Muscle of leg (tissue), 3 donors: ENCODE measurements at regions not wholly inside any gene's neighbourhood (a gene's known extent, or its start where the extent isn't known, plus 50 kb on each side); places are given as distances from the start of the nearest gene placed in this dataset.

Experiments used
- DNase-seq: peaks from one replicate; pipeline ENCODE4 v3.0.0; 2013
- H3K27ac ChIP-seq: one replicate; pipeline ENCODE4 v1.5.1; 2013; ENCODE audit warnings: mild to moderate bottlenecking, low read length, control low read depth
- H3K27me3 ChIP-seq: one replicate; pipeline ENCODE4 v1.6.1; 2013; ENCODE audit warnings: low read length; ENCODE audit not compliant: control insufficient read depth, insufficient read depth
- H3K36me3 ChIP-seq: one replicate; pipeline ENCODE4 v1.6.1; 2013; ENCODE audit warnings: low read length; ENCODE audit not compliant: control insufficient read depth, insufficient read depth
- H3K4me1 ChIP-seq: one replicate; pipeline ENCODE4 v1.6.1; 2013; ENCODE audit warnings: low read length; ENCODE audit not compliant: control insufficient read depth, insufficient read depth
- H3K4me3 ChIP-seq: one replicate; pipeline ENCODE4 v1.5.1; 2013; ENCODE audit warnings: low read length, control low read depth
- H3K9me3 ChIP-seq: replicated peaks from 2 replicates; pipeline ENCODE4 v1.6.1; 2013; ENCODE audit warnings: low read depth, low read length; ENCODE audit not compliant: control insufficient read depth
- WGBS: methylation state at CpG from one replicate; pipeline ENCODE4 v1.1.5; 2013; ENCODE audit warnings: missing lambda C conversion rate; ENCODE audit not compliant: insufficient coverage; 5-methylcytosine and 5-hydroxymethylcytosine counted together

DNA sequence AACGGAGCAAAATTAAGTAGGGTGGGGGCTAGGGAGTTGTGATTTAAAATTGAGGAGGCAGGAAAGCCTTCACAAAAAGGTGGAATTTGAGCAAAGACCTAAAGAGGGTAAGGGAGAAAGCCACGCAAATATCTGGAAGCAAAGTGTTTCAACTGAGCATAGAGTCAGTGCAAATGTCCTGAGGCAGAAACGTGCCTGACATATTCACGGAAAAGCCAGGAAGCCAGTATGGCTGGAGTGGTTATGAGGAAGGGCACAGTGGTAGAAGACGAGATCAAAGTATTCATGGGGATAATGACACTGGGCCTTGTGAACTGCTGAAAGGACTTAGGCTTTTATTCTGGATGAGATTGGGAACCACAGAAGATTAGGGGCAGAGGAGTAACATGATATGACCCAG is 268.4 kb downstream of the MAN2A1 start:
- Histone ChIP-seq H3K4me1 (no peaks in the 10 kb centered on the region), H3K27me3 (no peaks in the 10 kb centered on the region), H3K27ac (no peak overlapping the region), H3K36me3 (no peaks in the 10 kb centered on the region), H3K9me3 (no peaks in the 10 kb centered on the region), H3K4me3 (no peak overlapping the region)
- WGBS = 85% methylated on average over 5 of the region's 5 CpGs
- DNase-seq = no peak

- Histone ChIP-seq H3K27me3 (no peaks in the 10 kb centered on the region), H3K36me3 (no peaks in the 10 kb centered on the region), H3K27ac (no peak overlapping the region), H3K4me3 (no peak overlapping the region), H3K4me1 (no peaks in the 10 kb centered on the region), H3K9me3 (no peaks in the 10 kb centered on the region)
- no CpG with 5 or more reads among the region's 1 CpG for WGBS
- no peak for DNase-seq
Observed at GRCh38 chr5:109959652-109960051, 269.9 kb downstream of the MAN2A1 start.

GRCh38 chr5:109961751-109962150 is 272.0 kb downstream of the MAN2A1 start:
- Histone ChIP-seq H3K27ac (no peak overlapping the region), H3K9me3 (no peaks in the 10 kb centered on the region), H3K4me1 (no peaks in the 10 kb centered on the region), H3K4me3 (no peak overlapping the region), H3K36me3 (no peaks in the 10 kb centered on the region), H3K27me3 (no peaks in the 10 kb centered on the region)
- no CpG with 5 or more reads among the region's 1 CpG for WGBS
- DNase-seq = peak; percentile 44

- no peak overlapping the region for H3K4me3 ChIP-seq
- H3K36me3 ChIP-seq = no peaks in the 10 kb centered on the region
- no peaks in the 10 kb centered on the region for H3K9me3 ChIP-seq
- no peaks in the 10 kb centered on the region for H3K27me3 ChIP-seq
- 64% methylated on average over 1 of the region's 1 CpG for WGBS
- H3K27ac ChIP-seq = no peak overlapping the region
- H3K4me1 ChIP-seq = no peaks in the 10 kb centered on the region
- no peak for DNase-seq
Observed at GRCh38 chr5:109962882-109963603, 273.3 kb downstream of the MAN2A1 start.

GRCh38 chr5:109964136-109964535 is 274.4 kb downstream of the MAN2A1 start:
- WGBS = no CpG with 5 or more reads among the region's 3 CpGs
- H3K9me3 ChIP-seq = no peaks in the 10 kb centered on the region

DNA sequence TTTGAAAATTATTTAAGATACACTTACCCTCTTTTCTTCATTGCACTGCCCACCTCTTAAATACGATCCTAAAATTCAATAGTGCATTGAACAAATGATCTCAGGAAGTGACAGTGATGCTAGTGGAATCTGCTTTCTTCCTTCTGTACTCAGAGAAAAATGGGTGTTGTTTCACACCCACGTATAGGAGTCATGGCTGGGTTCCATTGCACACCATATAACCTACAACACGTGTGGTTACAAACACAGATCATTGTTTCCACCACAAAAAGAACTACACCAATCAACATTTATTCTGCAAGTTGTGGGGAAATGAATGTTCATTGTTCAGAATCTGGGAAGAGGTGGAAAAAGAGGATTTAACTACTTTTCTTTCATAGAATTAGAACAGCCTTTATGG is 275.9 kb downstream of the MAN2A1 start:
- no peaks in the 10 kb centered on the region for H3K4me1 ChIP-seq
- no peak overlapping the region for H3K4me3 ChIP-seq
- H3K36me3 ChIP-seq = no peaks in the 10 kb centered on the region
- DNase-seq = no peak
- H3K27me3 ChIP-seq = no peaks in the 10 kb centered on the region
- no CpG with 5 or more reads among the region's 3 CpGs for WGBS
- no peaks in the 10 kb centered on the region for H3K9me3 ChIP-seq
- H3K27ac ChIP-seq = no peak overlapping the region

More at GRCh38 chr5:109964136-109964535, 274.4 kb downstream of the MAN2A1 start:
- DNase-seq = no peak
- Histone ChIP-seq H3K4me3 (no peak overlapping the region), H3K27me3 (no peaks in the 10 kb centered on the region), H3K27ac (no peak overlapping the region), H3K36me3 (no peaks in the 10 kb centered on the region), H3K4me1 (no peaks in the 10 kb centered on the region)

DNA sequence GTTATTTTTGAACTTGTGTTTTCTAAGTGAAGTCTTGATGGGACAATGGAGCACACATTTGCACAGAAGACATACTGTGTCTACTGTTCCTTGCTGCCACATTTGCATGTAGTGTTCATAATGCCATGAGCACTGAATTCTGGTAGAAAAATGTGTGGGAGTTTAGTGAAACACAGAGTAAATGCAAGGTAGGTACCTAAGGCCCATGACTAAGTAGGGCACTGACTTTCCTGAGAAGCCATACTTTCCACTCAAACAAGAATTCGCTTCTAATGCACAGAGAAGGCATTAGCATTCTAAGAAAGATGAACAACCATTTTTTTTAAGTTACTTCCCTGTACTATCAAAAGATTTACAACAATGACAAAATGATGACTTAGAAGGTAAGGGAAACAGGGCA is 282.2 kb downstream of the MAN2A1 start:
- Histone ChIP-seq H3K36me3 (no peaks in the 10 kb centered on the region), H3K4me3 (no peak overlapping the region), H3K4me1 (no peaks in the 10 kb centered on the region), H3K9me3 (no peaks in the 10 kb centered on the region), H3K27me3 (no peaks in the 10 kb centered on the region), H3K27ac (no peak overlapping the region)
- WGBS = no CpG with 5 or more reads among the region's 1 CpG
- no peak for DNase-seq

GRCh38 chr5:109981979-109982378 is 292.3 kb downstream of the MAN2A1 start:
- Histone ChIP-seq H3K4me3 (no peak overlapping the region), H3K27ac (no peak overlapping the region), H3K27me3 (no peaks in the 10 kb centered on the region), H3K4me1 (no peaks in the 10 kb centered on the region), H3K36me3 (no peaks in the 10 kb centered on the region), H3K9me3 (no peaks in the 10 kb centered on the region)
- no peak for DNase-seq

- WGBS = 89% methylated on average over 1 of the region's 3 CpGs
- H3K9me3 ChIP-seq = no peaks in the 10 kb centered on the region
Observed at GRCh38 chr5:109982966-109983534, 293.3 kb downstream of the MAN2A1 start.

GRCh38 chr5:109986726-109987125 is 297.0 kb downstream of the MAN2A1 start:
- Histone ChIP-seq H3K4me3 (no peak overlapping the region), H3K4me1 (no peaks in the 10 kb centered on the region), H3K9me3 (no peaks in the 10 kb centered on the region), H3K27ac (no peak overlapping the region), H3K27me3 (no peaks in the 10 kb centered on the region), H3K36me3 (no peaks in the 10 kb centered on the region)
- no CpG with 5 or more reads among the region's 2 CpGs for WGBS
- no peak for DNase-seq

More at GRCh38 chr5:109982966-109983534, 293.3 kb downstream of the MAN2A1 start:
- Histone ChIP-seq H3K27me3 (no peaks in the 10 kb centered on the region), H3K4me1 (no peaks in the 10 kb centered on the region), H3K36me3 (no peaks in the 10 kb centered on the region), H3K4me3 (no peak overlapping the region), H3K27ac (no peak overlapping the region)
- no peak for DNase-seq
